ENCODE measurements at regions not wholly inside any gene's neighbourhood (a gene's known extent, or its start where the extent isn't known, plus 50 kb on each side); places are given as distances from the start of the nearest gene placed in this dataset.

DNA sequence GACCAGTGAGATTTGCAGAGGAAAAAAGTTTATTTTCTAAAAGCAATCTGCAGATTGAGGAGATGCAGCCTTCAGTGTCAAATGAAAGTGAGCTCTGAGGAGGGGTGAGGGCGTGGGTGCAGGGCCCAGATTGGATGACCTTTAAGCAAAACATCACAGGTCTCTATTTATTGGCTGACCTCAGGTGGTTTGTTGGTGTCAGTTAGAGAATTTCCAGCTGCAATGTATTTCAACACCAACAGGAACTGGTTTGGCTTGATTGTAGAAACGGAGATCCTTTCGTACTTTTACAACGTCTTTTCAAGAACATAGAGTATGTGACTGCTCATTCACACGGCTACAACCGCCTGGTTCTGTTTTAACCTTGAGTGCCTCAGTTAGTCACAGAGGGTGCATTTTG lies 1069.1 kb downstream of the EFNA5 start:
- Histone ChIP-seq H3K4me2 (no peak overlapping the region), H4K20me1 (ENCODE audit: insufficient read depth) (no peaks in the 10 kb centered on the region), H3K9ac (no peak overlapping the region), H3F3A (replicated peaks; ENCODE audit: insufficient read depth) (no peaks in the 10 kb centered on the region), H3K79me2 (ENCODE audit: insufficient read depth) (no peaks in the 10 kb centered on the region), H2AFZ (ENCODE audit: low read depth) (0 out of 2 replicates have a peak overlapping the region, but pooled peaks have one; percentile 37), H3K9me3 (no peaks in the 10 kb centered on the region), H3K4me1 (ENCODE audit: control insufficient read depth in 1 of 2, insufficient read depth in 2 of 2, low read depth in 1 of 2, low read length in 1 of 2) (no peaks in the 10 kb centered on the region), H3K36me3 (replicated peaks in 1 of 2; ENCODE audit: control insufficient read depth in 1 of 2, insufficient read depth in 2 of 2, low read length in 1 of 2) (no peaks in the 10 kb centered on the region), H3K4me3 (ENCODE audit: low read depth in 2 of 2, low read length in 1 of 2) (no peak overlapping the region), H3K27ac (ENCODE audit: low read depth in 2 of 2, low read length in 1 of 2) (no peak overlapping the region), H3K27me3 (ENCODE audit: insufficient read depth) (no peaks in the 10 kb centered on the region), H3K9me2 (peaks cover 3% of the 10 kb centered on the region; the same call in 1 of the 2 replicates)
- TF ChIP-seq NFIC (IDR thresholded peaks at IDR 0.05; ENCODE audit: borderline replicate concordance) (no peak), SMC3 (IDR thresholded peaks at IDR 0.05; ENCODE audit: low read depth, low read length) (no peak), MEF2A (IDR thresholded peaks at IDR 0.05; ENCODE audit: borderline replicate concordance, low read depth) (no peak), TCF12 (IDR thresholded peaks at IDR 0.05) (no peak), NRF1 (IDR thresholded peaks at IDR 0.05; ENCODE audit: low read depth, low read length) (no peak), GATA2 (CRISPR knock-in tag; IDR thresholded peaks at IDR 0.05) (no peak)
- TF ChIP-seq, protein P1, sequence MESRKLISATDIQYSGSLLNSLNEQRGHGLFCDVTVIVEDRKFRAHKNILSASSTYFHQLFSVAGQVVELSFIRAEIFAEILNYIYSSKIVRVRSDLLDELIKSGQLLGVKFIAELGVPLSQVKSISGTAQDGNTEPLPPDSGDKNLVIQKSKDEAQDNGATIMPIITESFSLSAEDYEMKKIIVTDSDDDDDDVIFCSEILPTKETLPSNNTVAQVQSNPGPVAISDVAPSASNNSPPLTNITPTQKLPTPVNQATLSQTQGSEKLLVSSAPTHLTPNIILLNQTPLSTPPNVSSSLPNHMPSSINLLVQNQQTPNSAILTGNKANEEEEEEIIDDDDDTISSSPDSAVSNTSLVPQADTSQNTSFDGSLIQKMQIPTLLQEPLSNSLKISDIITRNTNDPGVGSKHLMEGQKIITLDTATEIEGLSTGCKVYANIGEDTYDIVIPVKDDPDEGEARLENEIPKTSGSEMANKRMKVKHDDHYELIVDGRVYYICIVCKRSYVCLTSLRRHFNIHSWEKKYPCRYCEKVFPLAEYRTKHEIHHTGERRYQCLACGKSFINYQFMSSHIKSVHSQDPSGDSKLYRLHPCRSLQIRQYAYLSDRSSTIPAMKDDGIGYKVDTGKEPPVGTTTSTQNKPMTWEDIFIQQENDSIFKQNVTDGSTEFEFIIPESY (IDR thresholded peaks at IDR 0.05; ENCODE audit: borderline replicate concordance, low read depth): no peak
- TF ChIP-seq, protein P2, sequence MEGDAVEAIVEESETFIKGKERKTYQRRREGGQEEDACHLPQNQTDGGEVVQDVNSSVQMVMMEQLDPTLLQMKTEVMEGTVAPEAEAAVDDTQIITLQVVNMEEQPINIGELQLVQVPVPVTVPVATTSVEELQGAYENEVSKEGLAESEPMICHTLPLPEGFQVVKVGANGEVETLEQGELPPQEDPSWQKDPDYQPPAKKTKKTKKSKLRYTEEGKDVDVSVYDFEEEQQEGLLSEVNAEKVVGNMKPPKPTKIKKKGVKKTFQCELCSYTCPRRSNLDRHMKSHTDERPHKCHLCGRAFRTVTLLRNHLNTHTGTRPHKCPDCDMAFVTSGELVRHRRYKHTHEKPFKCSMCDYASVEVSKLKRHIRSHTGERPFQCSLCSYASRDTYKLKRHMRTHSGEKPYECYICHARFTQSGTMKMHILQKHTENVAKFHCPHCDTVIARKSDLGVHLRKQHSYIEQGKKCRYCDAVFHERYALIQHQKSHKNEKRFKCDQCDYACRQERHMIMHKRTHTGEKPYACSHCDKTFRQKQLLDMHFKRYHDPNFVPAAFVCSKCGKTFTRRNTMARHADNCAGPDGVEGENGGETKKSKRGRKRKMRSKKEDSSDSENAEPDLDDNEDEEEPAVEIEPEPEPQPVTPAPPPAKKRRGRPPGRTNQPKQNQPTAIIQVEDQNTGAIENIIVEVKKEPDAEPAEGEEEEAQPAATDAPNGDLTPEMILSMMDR (IDR thresholded peaks at IDR 0.05): no peak
- TF ChIP-seq, protein P3, sequence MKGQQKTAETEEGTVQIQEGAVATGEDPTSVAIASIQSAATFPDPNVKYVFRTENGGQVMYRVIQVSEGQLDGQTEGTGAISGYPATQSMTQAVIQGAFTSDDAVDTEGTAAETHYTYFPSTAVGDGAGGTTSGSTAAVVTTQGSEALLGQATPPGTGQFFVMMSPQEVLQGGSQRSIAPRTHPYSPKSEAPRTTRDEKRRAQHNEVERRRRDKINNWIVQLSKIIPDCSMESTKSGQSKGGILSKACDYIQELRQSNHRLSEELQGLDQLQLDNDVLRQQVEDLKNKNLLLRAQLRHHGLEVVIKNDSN (IDR thresholded peaks at IDR 0.05; ENCODE audit: borderline replicate concordance, low read depth): no peak
- CTCF ChIA-PET: no interaction called here
- POLR2A ChIA-PET: no interaction called here
- no peak for DNase-seq
- WGBS (ENCODE audit: low lambda C conversion rate): 92% methylated on average over 6 of the region's 6 CpGs

DNA sequence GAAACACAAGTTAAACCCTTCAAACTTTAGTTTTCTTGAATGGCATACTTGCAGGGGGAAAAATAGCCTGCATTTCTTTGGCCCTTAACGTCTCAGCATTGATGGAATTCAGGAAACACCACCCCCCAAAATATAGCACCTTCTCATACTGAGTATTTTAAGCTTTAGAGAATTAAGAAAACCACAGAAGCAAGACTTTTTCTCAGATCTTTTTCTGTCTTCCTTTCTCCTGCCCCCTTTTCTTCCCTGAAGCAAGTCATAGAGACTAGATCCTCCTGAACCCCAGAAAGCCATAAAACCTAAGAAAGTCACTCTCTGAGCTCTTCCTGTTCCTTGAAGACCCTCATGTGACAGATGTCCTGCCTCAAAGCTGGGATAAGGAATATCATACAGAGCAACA lies 1069.9 kb downstream of the EFNA5 start:
- Histone ChIP-seq H3K4me3 (ENCODE audit: low read depth in 2 of 2, low read length in 1 of 2) (no peak overlapping the region), H3F3A (replicated peaks; ENCODE audit: insufficient read depth) (no peaks in the 10 kb centered on the region), H3K27me3 (ENCODE audit: insufficient read depth) (no peaks in the 10 kb centered on the region), H4K20me1 (ENCODE audit: insufficient read depth) (no peaks in the 10 kb centered on the region), H3K27ac (ENCODE audit: low read depth in 2 of 2, low read length in 1 of 2) (no peak overlapping the region), H3K9ac (no peak overlapping the region), H2AFZ (ENCODE audit: low read depth) (no peak overlapping the region), H3K4me2 (no peak overlapping the region), H3K4me1 (ENCODE audit: control insufficient read depth in 1 of 2, insufficient read depth in 2 of 2, low read depth in 1 of 2, low read length in 1 of 2) (no peaks in the 10 kb centered on the region), H3K79me2 (ENCODE audit: insufficient read depth) (no peaks in the 10 kb centered on the region), H3K9me3 (no peaks in the 10 kb centered on the region), H3K9me2 (no peaks in the 10 kb centered on the region), H3K36me3 (replicated peaks in 1 of 2; ENCODE audit: control insufficient read depth in 1 of 2, insufficient read depth in 2 of 2, low read length in 1 of 2) (no peaks in the 10 kb centered on the region)
- DNase-seq: no peak
- POLR2A ChIA-PET: no interaction called here
- WGBS (ENCODE audit: low lambda C conversion rate): 46% methylated on average over 1 of the region's 1 CpG
- TF ChIP-seq, protein P4, sequence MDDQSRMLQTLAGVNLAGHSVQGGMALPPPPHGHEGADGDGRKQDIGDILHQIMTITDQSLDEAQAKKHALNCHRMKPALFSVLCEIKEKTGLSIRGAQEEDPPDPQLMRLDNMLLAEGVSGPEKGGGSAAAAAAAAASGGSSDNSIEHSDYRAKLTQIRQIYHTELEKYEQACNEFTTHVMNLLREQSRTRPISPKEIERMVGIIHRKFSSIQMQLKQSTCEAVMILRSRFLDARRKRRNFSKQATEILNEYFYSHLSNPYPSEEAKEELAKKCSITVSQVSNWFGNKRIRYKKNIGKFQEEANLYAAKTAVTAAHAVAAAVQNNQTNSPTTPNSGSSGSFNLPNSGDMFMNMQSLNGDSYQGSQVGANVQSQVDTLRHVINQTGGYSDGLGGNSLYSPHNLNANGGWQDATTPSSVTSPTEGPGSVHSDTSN (IDR thresholded peaks at IDR 0.05): no peak
- CTCF ChIA-PET: no interaction called here
